ENCODE measurements at regions not wholly inside any gene's neighbourhood (a gene's known extent, or its start where the extent isn't known, plus 50 kb on each side); places are given as distances from the start of the nearest gene placed in this dataset.

GRCh38 chr14:95382747-95383146 is 63.0 kb upstream of the CLMN start:
- no peak overlapping the region for H3K27ac ChIP-seq (ENCODE audit: low read depth in 1 of 2, low read length in 2 of 2)
- WGBS: 48% methylated on average over 3 of the region's 3 CpGs

GRCh38 chr14:95381726-95382125 is 62.0 kb upstream of the CLMN start:
- WGBS: 62% methylated on average over 4 of the region's 4 CpGs
- no peaks in the 10 kb centered on the region for H3K36me3 ChIP-seq (ENCODE audit: control insufficient read depth in 4 of 4, insufficient read depth in 3 of 4, low read depth in 1 of 4, low read length in 3 of 4)
- peaks cover 0 to 9% (median 0%) of the 10 kb centered on the region in 4 donors for H3K4me1 ChIP-seq (ENCODE audit: control insufficient read depth in 4 of 4, insufficient read depth in 4 of 4, low read length in 3 of 4)
- no peaks in the 10 kb centered on the region for H3K27me3 ChIP-seq (ENCODE audit: control insufficient read depth in 4 of 4, insufficient read depth in 4 of 4, low read length in 3 of 4)
- H3K4me3 ChIP-seq (ENCODE audit: low read depth in 1 of 3, low read length in 3 of 3): no peak overlapping the region
- DNase-seq (ENCODE audit: low spot score): no peak
- H3K9ac ChIP-seq (ENCODE audit: low read depth in 1 of 2, low read length in 2 of 2): no peak overlapping the region
- H3K9me3 ChIP-seq (ENCODE audit: control insufficient read depth in 4 of 4, low read length in 3 of 4): peaks cover 0 to 3% (median 2%) of the 10 kb centered on the region in 4 donors
- no peak for TF ChIP-seq HNF4G (IDR thresholded peaks at IDR 0.05)
- no peak for TF ChIP-seq MAX (IDR thresholded peaks at IDR 0.05)
- no peak for TF ChIP-seq EGR1 (IDR thresholded peaks at IDR 0.05; ENCODE audit: low read depth in 2 of 2)
- no peak for TF ChIP-seq ZBTB33 (IDR thresholded peaks at IDR 0.05)
- TF ChIP-seq, protein P1, sequence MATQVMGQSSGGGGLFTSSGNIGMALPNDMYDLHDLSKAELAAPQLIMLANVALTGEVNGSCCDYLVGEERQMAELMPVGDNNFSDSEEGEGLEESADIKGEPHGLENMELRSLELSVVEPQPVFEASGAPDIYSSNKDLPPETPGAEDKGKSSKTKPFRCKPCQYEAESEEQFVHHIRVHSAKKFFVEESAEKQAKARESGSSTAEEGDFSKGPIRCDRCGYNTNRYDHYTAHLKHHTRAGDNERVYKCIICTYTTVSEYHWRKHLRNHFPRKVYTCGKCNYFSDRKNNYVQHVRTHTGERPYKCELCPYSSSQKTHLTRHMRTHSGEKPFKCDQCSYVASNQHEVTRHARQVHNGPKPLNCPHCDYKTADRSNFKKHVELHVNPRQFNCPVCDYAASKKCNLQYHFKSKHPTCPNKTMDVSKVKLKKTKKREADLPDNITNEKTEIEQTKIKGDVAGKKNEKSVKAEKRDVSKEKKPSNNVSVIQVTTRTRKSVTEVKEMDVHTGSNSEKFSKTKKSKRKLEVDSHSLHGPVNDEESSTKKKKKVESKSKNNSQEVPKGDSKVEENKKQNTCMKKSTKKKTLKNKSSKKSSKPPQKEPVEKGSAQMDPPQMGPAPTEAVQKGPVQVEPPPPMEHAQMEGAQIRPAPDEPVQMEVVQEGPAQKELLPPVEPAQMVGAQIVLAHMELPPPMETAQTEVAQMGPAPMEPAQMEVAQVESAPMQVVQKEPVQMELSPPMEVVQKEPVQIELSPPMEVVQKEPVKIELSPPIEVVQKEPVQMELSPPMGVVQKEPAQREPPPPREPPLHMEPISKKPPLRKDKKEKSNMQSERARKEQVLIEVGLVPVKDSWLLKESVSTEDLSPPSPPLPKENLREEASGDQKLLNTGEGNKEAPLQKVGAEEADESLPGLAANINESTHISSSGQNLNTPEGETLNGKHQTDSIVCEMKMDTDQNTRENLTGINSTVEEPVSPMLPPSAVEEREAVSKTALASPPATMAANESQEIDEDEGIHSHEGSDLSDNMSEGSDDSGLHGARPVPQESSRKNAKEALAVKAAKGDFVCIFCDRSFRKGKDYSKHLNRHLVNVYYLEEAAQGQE (IDR thresholded peaks at IDR 0.05): no peak
- no peak for TF ChIP-seq RXRA (IDR thresholded peaks at IDR 0.05)
- TF ChIP-seq FOXA1 (IDR thresholded peaks at IDR 0.05): no peak
- TF ChIP-seq, protein P2, sequence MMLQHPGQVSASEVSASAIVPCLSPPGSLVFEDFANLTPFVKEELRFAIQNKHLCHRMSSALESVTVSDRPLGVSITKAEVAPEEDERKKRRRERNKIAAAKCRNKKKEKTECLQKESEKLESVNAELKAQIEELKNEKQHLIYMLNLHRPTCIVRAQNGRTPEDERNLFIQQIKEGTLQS (IDR thresholded peaks at IDR 0.05): no peak
- no peak for TF ChIP-seq GABPA (IDR thresholded peaks at IDR 0.05 in 1 of 2, conservative IDR thresholded peaks at IDR 0.05 in 1 of 2)
- no peak for TF ChIP-seq SP1 (IDR thresholded peaks at IDR 0.05)
- TF ChIP-seq RAD21 (IDR thresholded peaks at IDR 0.05): no peak
- no peak for TF ChIP-seq FOXA2 (IDR thresholded peaks at IDR 0.05)
- TF ChIP-seq HNF4A (conservative IDR thresholded peaks at IDR 0.05): no peak
- no peak for TF ChIP-seq CTCF (IDR thresholded peaks at IDR 0.05; ENCODE audit: low read depth, low read length, missing input control)
- TF ChIP-seq TAF1 (conservative IDR thresholded peaks at IDR 0.05): no peak
- no peak for TF ChIP-seq JUND (IDR thresholded peaks at IDR 0.05)
- no peak overlapping the region for H3K27ac ChIP-seq (ENCODE audit: low read depth in 1 of 2, low read length in 2 of 2)

More at GRCh38 chr14:95382747-95383146, 63.0 kb upstream of the CLMN start:
- Histone ChIP-seq H3K36me3 (ENCODE audit: control insufficient read depth in 4 of 4, insufficient read depth in 3 of 4, low read depth in 1 of 4, low read length in 3 of 4) (no peaks in the 10 kb centered on the region), H3K9me3 (ENCODE audit: control insufficient read depth in 4 of 4, low read length in 3 of 4) (peaks cover 0 to 3% (median 2%) of the 10 kb centered on the region in 4 donors), H3K4me3 (ENCODE audit: low read depth in 1 of 3, low read length in 3 of 3) (no peak overlapping the region), H3K9ac (ENCODE audit: low read depth in 1 of 2, low read length in 2 of 2) (no peak overlapping the region), H3K27me3 (ENCODE audit: control insufficient read depth in 4 of 4, insufficient read depth in 4 of 4, low read length in 3 of 4) (no peaks in the 10 kb centered on the region), H3K4me1 (ENCODE audit: control insufficient read depth in 4 of 4, insufficient read depth in 4 of 4, low read length in 3 of 4) (peaks cover 0 to 9% (median 0%) of the 10 kb centered on the region in 4 donors)
- TF ChIP-seq HNF4A (conservative IDR thresholded peaks at IDR 0.05) (peak; percentile 68 to 84), MAX (IDR thresholded peaks at IDR 0.05) (no peak), RXRA (IDR thresholded peaks at IDR 0.05) (peak; percentile 55 to 68), NR2F2 (IDR thresholded peaks at IDR 0.05) (peak; percentile 36)
- no peak for DNase-seq (ENCODE audit: low spot score)

Data from liver (tissue), 8 donors.